Dendritic cell treated with granulocyte-macrophage colony-stimulating factor and Interleukin-4, amounts not matched to agents 40 ng/mL and 50 ng/mL, for 4 days (primary cell): ENCODE measurements at regions not wholly inside any gene's neighbourhood (a gene's known extent, or its start where the extent isn't known, plus 50 kb on each side); places are given as distances from the start of the nearest gene placed in this dataset.

Experiments
- H3K27ac Mint-ChIP-seq: one replicate; pipeline ENCODE4 v1.8.0; 2022; ENCODE audit warnings: mild to moderate bottlenecking, mixed read lengths
- H3K27me3 Mint-ChIP-seq: one replicate; pipeline ENCODE4 v1.8.0; 2022; ENCODE audit warnings: mild to moderate bottlenecking, mixed read lengths
- H3K36me3 Mint-ChIP-seq: one replicate; pipeline ENCODE4 v1.8.0; 2022; ENCODE audit warnings: low read depth, mixed read lengths
- H3K4me1 Mint-ChIP-seq: one replicate; pipeline ENCODE4 v1.8.0; 2022; ENCODE audit warnings: low read depth, mixed read lengths
- H3K4me3 Mint-ChIP-seq: one replicate; pipeline ENCODE4 v1.8.0; 2022; ENCODE audit warnings: mild to moderate bottlenecking, moderate library complexity, mixed read lengths
- H3K9me3 Mint-ChIP-seq: one replicate; pipeline ENCODE4 v1.8.0; 2022; ENCODE audit warnings: mixed read lengths
- intact Hi-C: fragments of 100-400 bp; cut with micrococcal nuclease; formaldehyde crosslinking; loops from one replicate; pipeline ENCODE4 v1.15.0; 2022

DNA sequence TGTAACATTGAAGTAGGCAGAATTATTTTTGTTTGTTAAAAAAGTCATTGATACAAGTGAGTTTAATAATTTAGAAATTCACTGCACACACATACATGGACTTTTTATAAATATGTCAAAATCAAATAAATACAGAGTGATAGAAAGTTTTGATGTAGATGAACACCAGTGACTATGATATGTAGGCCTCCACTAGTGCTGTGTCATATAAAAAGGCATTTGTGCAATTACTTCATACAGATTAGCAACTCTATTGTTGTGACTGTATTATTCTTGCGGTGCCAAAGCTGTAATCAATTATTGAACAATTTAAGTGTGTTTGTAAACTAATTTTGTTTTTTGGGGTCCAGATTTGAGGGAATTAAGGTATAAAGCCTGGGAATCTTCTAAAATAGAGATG lies 366.2 kb upstream of the PITX2 start:
- H3K4me1 Mint-ChIP-seq = no peaks in the 10 kb centered on the region
- H3K27me3 Mint-ChIP-seq = no peaks in the 10 kb centered on the region
- no peak overlapping the region for H3K27ac Mint-ChIP-seq
- intact Hi-C loops = no loop called here
- no peak overlapping the region for H3K4me3 Mint-ChIP-seq
- no peaks in the 10 kb centered on the region for H3K36me3 Mint-ChIP-seq
- no peaks in the 10 kb centered on the region for H3K9me3 Mint-ChIP-seq

DNA sequence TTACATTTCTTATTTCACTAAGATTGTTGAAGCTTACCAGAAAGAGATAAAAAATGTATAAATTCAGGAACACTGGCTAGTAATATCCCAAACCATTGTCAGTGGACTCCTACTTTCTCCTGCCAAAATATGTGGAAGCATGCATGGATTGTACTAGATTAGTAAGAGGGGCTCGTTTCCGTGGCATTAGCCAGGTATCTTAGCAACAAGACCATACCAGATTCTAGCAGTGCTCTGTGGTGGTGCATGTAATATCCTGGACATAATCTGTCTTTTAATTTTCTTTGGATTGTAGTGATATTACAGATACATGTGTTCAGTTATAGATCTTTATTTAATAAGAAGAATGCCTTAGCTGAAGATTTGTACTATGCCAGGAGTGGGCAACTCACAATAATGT lies 371.9 kb upstream of the PITX2 start:
- H3K36me3 Mint-ChIP-seq = no peaks in the 10 kb centered on the region
- no peaks in the 10 kb centered on the region for H3K27me3 Mint-ChIP-seq
- H3K4me3 Mint-ChIP-seq = no peak overlapping the region
- H3K9me3 Mint-ChIP-seq = no peaks in the 10 kb centered on the region
- no peak overlapping the region for H3K27ac Mint-ChIP-seq
- intact Hi-C loops = no loop called here
- no peaks in the 10 kb centered on the region for H3K4me1 Mint-ChIP-seq

DNA sequence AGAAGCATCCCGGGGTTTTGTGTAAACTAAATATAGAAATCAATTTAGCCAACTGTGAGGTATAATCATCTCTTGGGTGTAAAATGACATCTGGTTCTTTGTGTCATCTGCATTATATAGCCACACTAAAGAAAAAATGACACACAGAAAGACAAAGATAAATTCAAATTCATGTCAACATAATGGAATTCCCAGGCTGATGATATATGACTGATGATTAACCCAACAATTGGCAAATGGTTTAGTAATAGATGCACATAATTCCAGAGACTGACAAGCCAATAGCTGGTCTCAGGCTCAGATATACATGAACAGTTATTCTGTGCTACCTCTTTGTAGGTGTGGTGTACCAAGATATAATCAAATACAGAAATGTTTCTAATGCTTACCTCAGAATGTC lies 375.4 kb upstream of the PITX2 start:
- Mint-ChIP-seq H3K9me3 (no peaks in the 10 kb centered on the region), H3K4me3 (no peak overlapping the region), H3K36me3 (no peaks in the 10 kb centered on the region), H3K4me1 (no peaks in the 10 kb centered on the region), H3K27ac (no peak overlapping the region), H3K27me3 (no peaks in the 10 kb centered on the region)
- intact Hi-C loops = no loop called here

DNA sequence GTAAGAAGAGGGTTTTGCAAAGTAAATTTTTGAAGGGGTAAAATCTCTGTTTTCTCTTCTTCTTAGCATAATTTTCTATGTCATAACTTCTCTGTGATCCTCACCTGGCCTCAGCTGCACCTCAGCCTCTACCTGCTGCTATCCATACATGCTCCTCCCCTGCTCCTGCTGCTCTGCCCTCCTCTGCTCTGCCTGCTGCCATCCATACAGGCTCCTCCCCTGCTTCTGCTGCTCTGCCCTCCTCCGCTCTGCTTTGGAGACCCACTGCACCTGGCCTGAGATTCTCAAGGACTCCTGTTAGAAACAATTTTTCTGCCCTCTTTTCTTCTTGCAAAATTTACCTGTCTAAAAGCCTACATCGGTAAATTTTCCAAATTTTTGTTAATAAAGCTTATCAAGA lies 388.6 kb upstream of the PITX2 start:
- H3K36me3 Mint-ChIP-seq = no peaks in the 10 kb centered on the region
- no peaks in the 10 kb centered on the region for H3K9me3 Mint-ChIP-seq
- H3K4me3 Mint-ChIP-seq = no peak overlapping the region
- H3K4me1 Mint-ChIP-seq = no peaks in the 10 kb centered on the region
- no peak overlapping the region for H3K27ac Mint-ChIP-seq
- intact Hi-C loops = no loop called here
- H3K27me3 Mint-ChIP-seq = no peaks in the 10 kb centered on the region

DNA sequence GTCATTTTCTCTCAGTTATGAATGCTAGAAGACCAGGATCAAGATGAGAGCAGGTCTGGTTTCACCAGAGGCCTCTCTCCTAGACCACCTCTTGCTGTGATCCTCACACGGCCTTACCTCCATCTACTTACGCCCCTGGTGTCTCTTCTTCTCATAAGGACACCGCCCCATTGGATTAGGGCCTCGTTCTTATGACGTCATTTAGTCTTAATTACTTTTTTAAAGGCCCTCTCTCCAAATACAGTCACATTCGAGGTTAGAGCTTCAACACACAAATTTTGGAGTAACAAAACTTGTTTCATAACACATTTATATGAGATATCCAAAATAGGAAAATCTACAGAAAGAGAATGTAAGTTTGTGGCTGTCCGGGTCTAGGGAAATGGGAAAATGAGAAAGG lies 391.0 kb upstream of the PITX2 start:
- intact Hi-C loops = no loop called here
- Mint-ChIP-seq H3K4me1 (no peaks in the 10 kb centered on the region), H3K9me3 (no peaks in the 10 kb centered on the region), H3K4me3 (no peak overlapping the region), H3K27me3 (no peaks in the 10 kb centered on the region), H3K27ac (no peak overlapping the region), H3K36me3 (no peaks in the 10 kb centered on the region)

DNA sequence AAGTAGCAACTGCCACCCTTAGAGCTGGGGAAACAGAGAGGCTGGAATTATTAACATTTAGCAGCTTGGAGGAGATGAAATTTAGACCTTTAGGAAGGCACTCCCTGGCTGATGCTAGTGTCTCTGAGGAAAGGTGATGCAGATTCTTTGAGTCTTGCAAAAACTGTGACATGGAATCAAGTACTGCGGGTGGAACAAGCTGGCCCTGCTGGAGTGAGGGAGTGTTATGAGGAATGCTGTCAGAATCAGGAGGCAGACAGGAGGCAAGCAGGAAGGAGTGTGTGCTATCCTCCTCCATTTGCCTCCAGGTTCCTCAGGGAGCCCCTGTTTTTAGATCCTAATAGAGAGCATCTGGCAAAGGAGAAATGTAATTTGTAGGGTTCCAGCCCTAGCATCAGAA lies 391.7 kb upstream of the PITX2 start:
- Mint-ChIP-seq H3K27ac (no peak overlapping the region), H3K4me1 (no peaks in the 10 kb centered on the region), H3K36me3 (no peaks in the 10 kb centered on the region), H3K4me3 (no peak overlapping the region), H3K27me3 (no peaks in the 10 kb centered on the region), H3K9me3 (no peaks in the 10 kb centered on the region)
- intact Hi-C loops = no loop called here

DNA sequence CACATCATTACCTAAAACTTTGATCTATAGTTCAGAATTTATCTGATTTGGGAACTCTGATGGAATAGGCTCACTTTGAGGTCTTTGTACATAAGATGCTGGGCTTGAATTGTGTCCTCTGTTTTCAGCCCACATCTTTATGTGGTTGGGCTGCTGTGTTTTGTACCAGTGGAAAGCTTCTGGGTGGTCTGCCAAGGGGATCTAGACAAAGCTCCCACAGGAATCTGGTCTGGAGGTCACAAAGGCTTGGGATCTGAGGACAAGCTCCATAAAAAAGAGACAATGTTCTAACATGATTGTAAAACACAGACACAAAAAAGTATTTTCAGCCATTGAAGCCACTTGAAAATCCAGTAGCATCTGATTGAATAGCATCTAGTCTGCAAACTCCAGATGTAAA lies 393.5 kb upstream of the PITX2 start:
- H3K27me3 Mint-ChIP-seq = no peaks in the 10 kb centered on the region
- no peaks in the 10 kb centered on the region for H3K36me3 Mint-ChIP-seq
- intact Hi-C loops = no loop called here
- no peak overlapping the region for H3K4me3 Mint-ChIP-seq
- no peaks in the 10 kb centered on the region for H3K4me1 Mint-ChIP-seq
- H3K27ac Mint-ChIP-seq = no peak overlapping the region
- H3K9me3 Mint-ChIP-seq = no peaks in the 10 kb centered on the region

DNA sequence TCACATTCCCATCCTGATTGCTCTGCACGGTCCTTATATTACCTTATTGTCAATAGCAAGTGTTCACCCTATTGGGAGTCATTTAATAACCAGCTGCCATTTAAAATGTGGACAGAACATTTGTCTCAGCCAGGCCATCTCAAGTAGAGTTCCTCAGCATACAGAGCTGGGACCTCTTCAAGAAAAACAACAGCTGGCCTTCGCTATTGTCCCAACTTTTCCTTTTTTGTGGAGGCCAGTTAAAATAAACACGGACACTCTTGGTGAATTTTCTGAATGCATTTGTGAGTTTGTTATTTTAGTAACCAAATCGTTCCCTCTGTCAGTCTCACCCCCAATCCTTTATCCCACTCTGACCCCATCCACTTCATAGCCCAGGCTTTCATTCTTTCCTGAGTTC lies 395.3 kb upstream of the PITX2 start:
- Mint-ChIP-seq H3K27ac (no peak overlapping the region), H3K36me3 (no peaks in the 10 kb centered on the region), H3K9me3 (no peaks in the 10 kb centered on the region), H3K4me3 (no peak overlapping the region), H3K27me3 (no peaks in the 10 kb centered on the region), H3K4me1 (no peaks in the 10 kb centered on the region)
- intact Hi-C loops = no loop called here

DNA sequence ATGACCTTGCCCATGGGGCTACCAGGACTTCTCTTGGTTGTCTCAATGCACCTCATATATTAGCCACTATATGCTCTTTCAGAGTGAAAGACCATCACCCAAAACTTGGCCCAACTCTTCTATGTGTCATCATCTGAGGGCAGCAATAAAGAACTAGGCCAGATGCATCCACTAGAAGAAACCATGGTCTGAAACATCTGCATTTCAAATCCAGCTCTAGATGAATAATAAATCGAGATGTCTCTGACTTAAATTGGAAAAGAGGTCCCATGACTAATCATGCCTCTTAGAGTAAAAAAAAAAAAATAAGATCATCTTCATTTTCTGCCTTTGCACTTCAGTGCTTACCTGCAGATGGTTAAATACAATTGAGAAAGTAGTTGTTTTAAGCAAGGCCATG lies 397.6 kb upstream of the PITX2 start:
- no peaks in the 10 kb centered on the region for H3K36me3 Mint-ChIP-seq
- no peaks in the 10 kb centered on the region for H3K27me3 Mint-ChIP-seq
- intact Hi-C loops = no loop called here
- H3K9me3 Mint-ChIP-seq = no peaks in the 10 kb centered on the region
- H3K27ac Mint-ChIP-seq = no peak overlapping the region
- no peak overlapping the region for H3K4me3 Mint-ChIP-seq
- no peaks in the 10 kb centered on the region for H3K4me1 Mint-ChIP-seq

DNA sequence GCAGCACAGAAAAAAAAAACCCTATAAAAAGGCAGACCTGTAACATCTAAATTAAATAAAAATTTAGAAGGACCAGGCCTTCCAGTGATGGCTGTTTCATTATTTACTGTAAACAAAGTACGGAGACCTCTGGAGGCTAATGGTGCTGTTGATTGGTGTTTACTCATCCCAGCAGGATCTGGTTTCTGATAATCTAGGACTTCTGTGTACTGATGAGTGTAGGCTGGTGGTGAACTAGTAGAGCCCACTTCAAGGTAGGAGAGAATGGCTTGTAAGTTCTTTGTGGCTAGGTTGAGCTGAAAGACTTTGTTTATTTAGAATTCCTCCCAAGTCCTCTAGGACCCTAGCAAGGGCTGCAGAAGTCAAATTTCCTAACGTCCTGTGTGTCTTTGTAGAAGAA lies 398.1 kb upstream of the PITX2 start:
- Mint-ChIP-seq H3K27me3 (no peaks in the 10 kb centered on the region), H3K36me3 (no peaks in the 10 kb centered on the region), H3K4me1 (no peaks in the 10 kb centered on the region), H3K4me3 (no peak overlapping the region), H3K27ac (no peak overlapping the region), H3K9me3 (no peaks in the 10 kb centered on the region)
- intact Hi-C loops = no loop called here

DNA sequence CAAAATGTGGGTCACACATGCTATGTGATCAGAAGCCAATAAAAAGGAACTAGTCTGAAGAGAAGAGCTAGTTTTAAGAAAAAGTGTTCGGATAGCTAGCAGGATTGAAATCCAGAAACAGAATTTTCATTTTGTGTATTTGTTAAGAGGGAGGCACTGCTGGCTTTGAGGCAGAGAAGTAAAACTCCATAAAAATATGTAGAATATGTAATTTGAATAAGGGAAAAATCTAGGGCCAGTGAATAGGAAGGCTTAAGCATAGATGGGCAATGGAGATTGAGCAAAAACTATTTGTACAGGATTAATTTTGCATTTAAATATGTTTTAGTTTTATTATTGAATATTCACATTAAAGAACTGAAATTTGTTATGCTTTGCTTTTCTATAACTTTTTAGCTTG lies 399.9 kb upstream of the PITX2 start:
- intact Hi-C loops = no loop called here
- Mint-ChIP-seq H3K27me3 (no peaks in the 10 kb centered on the region), H3K36me3 (no peaks in the 10 kb centered on the region), H3K9me3 (no peaks in the 10 kb centered on the region), H3K4me1 (no peaks in the 10 kb centered on the region), H3K4me3 (no peak overlapping the region), H3K27ac (no peak overlapping the region)

DNA sequence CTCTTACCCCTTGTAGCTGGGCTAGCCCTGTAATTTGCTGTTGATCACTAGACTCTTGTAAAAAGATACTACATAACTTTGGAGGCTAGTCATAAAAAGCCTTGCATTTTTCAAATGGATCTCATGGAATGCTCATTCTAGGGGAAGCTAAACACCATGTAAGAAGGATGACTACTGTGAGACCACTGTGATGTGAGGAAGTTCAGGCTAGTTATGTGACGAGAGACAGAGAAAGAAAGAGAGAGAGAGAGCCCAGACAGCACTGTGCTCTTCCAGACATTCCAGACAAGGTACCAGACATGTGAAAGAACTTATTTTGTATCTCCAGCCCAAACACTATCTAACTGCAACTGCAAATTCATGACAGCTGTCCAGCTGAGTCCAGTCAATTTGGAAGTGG lies 404.6 kb upstream of the PITX2 start:
- intact Hi-C loops = no loop called here
- Mint-ChIP-seq H3K27ac (no peak overlapping the region), H3K4me3 (no peak overlapping the region), H3K36me3 (no peaks in the 10 kb centered on the region), H3K9me3 (no peaks in the 10 kb centered on the region), H3K27me3 (no peaks in the 10 kb centered on the region), H3K4me1 (no peaks in the 10 kb centered on the region)

DNA sequence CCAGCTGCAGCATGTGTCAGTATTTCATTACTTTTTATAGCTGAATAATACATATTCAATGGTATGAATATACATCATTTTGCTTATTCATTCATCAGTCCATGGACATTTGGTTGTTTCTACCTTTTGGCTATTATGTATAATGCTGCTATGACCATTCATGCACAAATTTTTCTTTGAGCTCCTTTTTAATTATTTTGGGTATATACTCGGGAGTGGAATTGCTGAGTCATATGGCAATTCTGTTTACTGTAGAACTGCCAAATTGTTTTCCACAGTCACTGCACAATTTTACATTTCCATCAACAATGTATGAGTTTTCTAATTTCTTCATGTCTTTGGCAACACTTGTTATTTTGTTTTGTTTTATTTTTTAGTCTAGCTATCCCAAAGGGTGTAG lies 405.9 kb upstream of the PITX2 start:
- H3K27me3 Mint-ChIP-seq = no peaks in the 10 kb centered on the region
- intact Hi-C loops = no loop called here
- H3K9me3 Mint-ChIP-seq = no peaks in the 10 kb centered on the region
- H3K36me3 Mint-ChIP-seq = no peaks in the 10 kb centered on the region
- H3K4me3 Mint-ChIP-seq = no peak overlapping the region
- no peaks in the 10 kb centered on the region for H3K4me1 Mint-ChIP-seq
- H3K27ac Mint-ChIP-seq = no peak overlapping the region

DNA sequence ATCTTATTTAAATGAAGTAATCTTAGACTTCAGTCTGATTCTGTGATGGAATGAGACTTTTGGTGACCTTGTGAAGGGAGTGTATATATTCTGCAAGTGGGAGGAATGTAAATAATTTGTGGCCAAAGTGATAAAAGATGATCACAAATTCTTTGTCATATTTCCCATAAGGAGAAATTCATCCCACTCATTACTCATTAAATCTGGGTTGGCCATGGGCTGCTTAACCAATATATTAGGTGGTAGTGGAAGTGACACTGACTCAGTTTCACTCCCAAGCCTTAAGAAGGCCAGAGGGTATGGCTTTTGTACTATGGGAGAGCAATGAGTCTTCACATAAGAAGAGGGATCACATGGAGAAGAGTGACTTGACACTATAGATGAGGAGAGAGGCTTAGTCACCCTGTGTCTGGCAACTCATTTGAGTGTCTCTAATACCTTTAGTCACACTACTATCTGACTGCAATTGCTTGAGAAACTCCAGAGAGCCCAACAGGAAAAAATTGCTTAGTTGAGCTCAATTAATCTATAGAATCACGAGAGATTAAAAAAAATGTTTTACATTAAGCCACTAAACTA lies 408.2 kb upstream of the PITX2 start:
- intact Hi-C loops = no loop called here
- no peaks in the 10 kb centered on the region for H3K36me3 Mint-ChIP-seq
- H3K27me3 Mint-ChIP-seq = no peaks in the 10 kb centered on the region
- no peak overlapping the region for H3K27ac Mint-ChIP-seq
- H3K4me1 Mint-ChIP-seq = no peaks in the 10 kb centered on the region
- no peaks in the 10 kb centered on the region for H3K9me3 Mint-ChIP-seq
- H3K4me3 Mint-ChIP-seq = no peak overlapping the region

DNA sequence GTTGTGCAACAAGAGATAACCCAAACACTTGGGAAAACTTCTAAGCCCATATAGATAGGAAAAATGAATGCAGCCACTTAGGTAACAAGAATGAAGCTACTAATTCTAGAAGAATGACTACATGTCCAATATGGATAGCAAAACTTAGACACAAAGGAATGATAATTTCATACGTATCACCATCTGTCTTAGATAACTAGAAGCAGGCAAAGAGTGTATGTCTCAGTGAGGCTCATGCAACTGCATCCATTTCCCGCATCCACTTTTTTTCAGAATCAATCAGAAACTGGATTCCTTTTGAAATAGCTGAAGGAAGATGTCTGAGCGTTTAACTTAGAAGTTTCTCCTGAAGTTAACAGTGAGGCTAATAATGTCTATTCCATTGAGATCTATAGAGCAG lies 408.7 kb upstream of the PITX2 start:
- Mint-ChIP-seq H3K36me3 (no peaks in the 10 kb centered on the region), H3K4me1 (no peaks in the 10 kb centered on the region), H3K9me3 (no peaks in the 10 kb centered on the region), H3K27me3 (no peaks in the 10 kb centered on the region), H3K4me3 (no peak overlapping the region), H3K27ac (no peak overlapping the region)
- intact Hi-C loops = no loop called here
